ENCODE measurements at regions not wholly inside any gene's neighbourhood (a gene's known extent, or its start where the extent isn't known, plus 50 kb on each side); places are given as distances from the start of the nearest gene placed in this dataset.

GRCh38 chr1:5253036-5253435 is 598.6 kb downstream of the AJAP1 start:
- TF ChIP-seq CTCF (IDR thresholded peaks at IDR 0.05) (no peak), EZH2 (IDR thresholded peaks at IDR 0.05) (no peak), EZH2phosphoT487 (IDR thresholded peaks at IDR 0.05) (no peak)

All from neural progenitor cell (in vitro differentiated cells).